CD8-positive, alpha-beta memory T cell (primary cell): ENCODE measurements at regions not wholly inside any gene's neighbourhood (a gene's known extent, or its start where the extent isn't known, plus 50 kb on each side); places are given as distances from the start of the nearest gene placed in this dataset.
A peak's percentile ranks its signal among the peaks of the same experiment; 100 is the strongest.

Source experiments
- CTCF ChIA-PET: fragments of 350-600 bp; sonication (Branson Sonifier 250); formaldehyde crosslinking; loops from one replicate; lab custom pipeline; 2021; ENCODE audit warnings: antibody characterized with exemption; lab: Charles Lee
- POLR2A ChIA-PET: fragments of 350-600 bp; sonication (Branson Sonifier 250); formaldehyde crosslinking; loops from one replicate; lab custom pipeline; 2021; ENCODE audit warnings: antibody characterized with exemption; lab: Charles Lee
- DNase-seq, 5 donors: peaks; one replicate each; pipeline versions ENCODE4 v3.0.0 to v3.0.0-alpha.2; 2020 to 2022; ENCODE audit warnings: mixed read lengths in 1 of 5
- H3K27ac ChIP-seq: one replicate; pipeline ENCODE4 v1.7.0; 2013; ENCODE audit warnings: low read depth, mild to moderate bottlenecking, low read length, moderate library complexity
- H3K27me3 ChIP-seq: 2 replicates; pipeline ENCODE4 v1.7.0; 2013; ENCODE audit warnings: low read length, mild to moderate bottlenecking; ENCODE audit not compliant: insufficient read depth, poor library complexity, severe bottlenecking
- H3K36me3 ChIP-seq: 2 replicates; pipeline ENCODE4 v1.7.0; 2013; ENCODE audit warnings: mild to moderate bottlenecking, low read length, moderate library complexity; ENCODE audit not compliant: insufficient read depth
- H3K4me1 ChIP-seq: 2 replicates; pipeline ENCODE4 v1.7.0; 2013; ENCODE audit warnings: mild to moderate bottlenecking, low read length, moderate library complexity; ENCODE audit not compliant: insufficient read depth
- H3K4me3 ChIP-seq: 2 replicates; pipeline ENCODE4 v1.7.0; 2013; ENCODE audit warnings: mild to moderate bottlenecking, low read length
- H3K9me3 ChIP-seq: 2 replicates; pipeline ENCODE4 v1.7.0; 2013; ENCODE audit warnings: mild to moderate bottlenecking, low read length
- H3K27ac Mint-ChIP-seq, 8 donors: one replicate each; pipeline ENCODE4 v1.8.0; 2020 to 2021; ENCODE audit warnings: mixed read lengths in 8 of 8, mild to moderate bottlenecking in 6 of 8, inconsistent platforms in 3 of 8, moderate library complexity in 3 of 8
- H3K27me3 Mint-ChIP-seq, 2 donors: one replicate each; pipeline ENCODE4 v1.8.0; 2020 to 2021; ENCODE audit warnings: mixed read lengths in 2 of 2, mild to moderate bottlenecking in 1 of 2, moderate library complexity in 1 of 2
- H3K36me3 Mint-ChIP-seq, 3 donors: one replicate each; pipeline ENCODE4 v1.8.0; 2020 to 2021; ENCODE audit warnings: mixed read lengths in 3 of 3, inconsistent platforms in 1 of 3, mild to moderate bottlenecking in 1 of 3
- H3K4me1 Mint-ChIP-seq, 3 donors: one replicate each; pipeline ENCODE4 v1.8.0; 2020 to 2021; ENCODE audit warnings: mixed read lengths in 3 of 3, inconsistent platforms in 1 of 3, mild to moderate bottlenecking in 1 of 3
- H3K4me3 Mint-ChIP-seq, 7 donors: one replicate each; pipeline ENCODE4 v1.8.0; 2020 to 2021; ENCODE audit warnings: mixed read lengths in 7 of 7, mild to moderate bottlenecking in 6 of 7, moderate library complexity in 4 of 7, inconsistent platforms in 2 of 7
- H3K9me3 Mint-ChIP-seq, 5 donors: one replicate each; pipeline ENCODE4 v1.8.0; 2020 to 2022; ENCODE audit warnings: mixed read lengths in 5 of 5, mild to moderate bottlenecking in 3 of 5, moderate library complexity in 2 of 5, inconsistent platforms in 1 of 5

DNA sequence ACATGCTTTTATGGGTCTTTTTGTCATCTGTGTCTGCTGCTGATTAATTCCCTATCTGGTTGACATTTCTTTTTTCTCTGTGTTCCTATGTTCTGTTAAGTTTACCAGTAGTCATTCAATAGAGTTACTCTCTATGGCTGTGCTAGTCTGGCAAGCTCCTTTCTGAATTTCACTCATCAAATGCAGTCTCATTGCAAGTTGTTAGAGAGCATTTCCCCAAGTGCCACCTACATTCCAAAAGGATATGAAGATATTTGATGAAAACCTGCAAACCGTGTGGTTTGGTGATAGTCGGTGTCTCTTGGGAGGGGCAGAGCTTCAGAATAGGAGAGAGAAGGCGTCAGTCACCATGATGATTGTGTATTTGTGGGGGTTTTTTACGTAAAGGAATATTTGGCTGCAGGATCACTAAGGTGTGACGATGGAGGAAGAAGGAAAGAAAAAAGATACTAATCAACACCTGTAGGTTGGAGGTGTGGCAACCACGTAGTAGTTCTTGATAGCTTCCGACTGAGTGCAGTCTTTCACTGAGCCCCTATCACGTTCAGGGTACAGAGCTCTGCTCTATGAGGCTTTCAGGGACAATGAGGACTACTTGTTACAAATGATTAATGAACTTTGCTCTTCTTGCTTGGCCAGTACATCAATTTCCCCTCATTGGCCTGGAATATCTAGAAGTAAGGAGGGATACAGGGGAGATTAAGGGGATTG lies 73.1 kb upstream of the TNFAIP3 start:
- Histone ChIP-seq H3K9me3 (no peaks in the 10 kb centered on the region), H3K4me3 (no peak overlapping the region), H3K36me3 (no peaks in the 10 kb centered on the region), H3K4me1 (peaks cover 41% of the 10 kb centered on the region), H3K27me3 (no peaks in the 10 kb centered on the region), H3K27ac (no peak overlapping the region)
- Mint-ChIP-seq H3K27ac (peak overlapping the region in 7 of 8 donors; percentile 2 to 88 (median 56)), H3K9me3 (no peaks in the 10 kb centered on the region), H3K4me3 (peak overlapping the region in 1 of 7 donors; percentile 3), H3K36me3 (no peaks in the 10 kb centered on the region), H3K4me1 (peaks cover 45 to 79% (median 64%) of the 10 kb centered on the region in 3 donors), H3K27me3 (no peaks in the 10 kb centered on the region)
- no peak for DNase-seq
- CTCF ChIA-PET, result interaction anchor here (1.0 to 1.6 kb wide), 4 partner anchors 73 to 86 kb away, joined by 3 to 7 read pairs (median 3); partner anchors contain the start of gene TNFAIP3
- POLR2A ChIA-PET, result interaction anchor here (0.6 kb wide), 1 partner anchor 9 kb away, joined by 3 read pairs; no protein-coding TSS in a partner anchor

- Histone ChIP-seq H3K4me1 (peaks cover 48% of the 10 kb centered on the region), H3K36me3 (no peaks in the 10 kb centered on the region), H3K27ac (peak overlapping the region; percentile 43), H3K27me3 (no peaks in the 10 kb centered on the region), H3K9me3 (no peaks in the 10 kb centered on the region), H3K4me3 (peak overlapping the region; percentile 6)
- H3K4me1 Mint-ChIP-seq, result peaks cover 51 to 82% (median 70%) of the 10 kb centered on the region in 3 donors
- no peak for DNase-seq
- ChIA-PET POLR2A (no interaction called here), CTCF (interaction anchor here (0.9 to 1.6 kb wide), 5 partner anchors 16 to 86 kb away, joined by 3 to 7 read pairs (median 3); partner anchors contain the start of gene TNFAIP3)
- no peaks in the 10 kb centered on the region for H3K9me3 Mint-ChIP-seq
- H3K4me3 Mint-ChIP-seq, result peak overlapping the region in 3 of 7 donors; percentile 2 to 69 (median 14)
- H3K27me3 Mint-ChIP-seq, result no peaks in the 10 kb centered on the region
- no peaks in the 10 kb centered on the region for H3K36me3 Mint-ChIP-seq
- H3K27ac Mint-ChIP-seq, result peak overlapping the region; percentile 2 to 88 (median 50)
These were observed 72.4 kb upstream of the TNFAIP3 start for GRCh38 chr6:137794516-137795201.

- Histone ChIP-seq H3K27me3 (no peaks in the 10 kb centered on the region), H3K4me3 (no peak overlapping the region), H3K36me3 (no peaks in the 10 kb centered on the region), H3K4me1 (peaks cover 48% of the 10 kb centered on the region), H3K9me3 (no peaks in the 10 kb centered on the region), H3K27ac (peak overlapping the region; percentile 43)
- Mint-ChIP-seq H3K9me3 (no peaks in the 10 kb centered on the region), H3K27ac (peak overlapping the region in 7 of 8 donors; percentile 1 to 72 (median 43)), H3K4me3 (no peak overlapping the region), H3K27me3 (no peaks in the 10 kb centered on the region), H3K4me1 (peaks cover 56 to 82% (median 70%) of the 10 kb centered on the region in 3 donors), H3K36me3 (no peaks in the 10 kb centered on the region)
- DNase-seq, result no peak
- CTCF ChIA-PET, result interaction anchor here (0.9 to 1.7 kb wide), 3 partner anchors 16 to 82 kb away, joined by 3 read pairs; no protein-coding TSS in a partner anchor
- POLR2A ChIA-PET, result no interaction called here
These were observed 71.6 kb upstream of the TNFAIP3 start for GRCh38 chr6:137795501-137795900.

GRCh38 chr6:137798261-137798660 lies 68.8 kb upstream of the TNFAIP3 start:
- Mint-ChIP-seq H3K27ac (peak overlapping the region in 6 of 8 donors; percentile 27 to 84 (median 64)), H3K36me3 (no peaks in the 10 kb centered on the region), H3K4me1 (peaks cover 47 to 68% (median 54%) of the 10 kb centered on the region in 3 donors), H3K4me3 (no peak overlapping the region), H3K9me3 (no peaks in the 10 kb centered on the region), H3K27me3 (no peaks in the 10 kb centered on the region)
- H3K27me3 ChIP-seq, result no peaks in the 10 kb centered on the region
- CTCF ChIA-PET, result interaction anchor here (1.0 to 6.4 kb wide), 15 partner anchors 7 to 147 kb away, joined by 3 to 64 read pairs (median 8); partner anchors contain the start of gene TNFAIP3
- H3K9me3 ChIP-seq, result no peaks in the 10 kb centered on the region
- no peaks in the 10 kb centered on the region for H3K36me3 ChIP-seq
- H3K4me1 ChIP-seq, result peaks cover 38% of the 10 kb centered on the region
- no peak for DNase-seq
- H3K27ac ChIP-seq, result no peak overlapping the region
- POLR2A ChIA-PET, result interaction anchor here (1.4 to 3.0 kb wide), 2 partner anchors 69 to 82 kb away, joined by 3 to 25 read pairs; partner anchors contain the start of gene TNFAIP3
- H3K4me3 ChIP-seq, result no peak overlapping the region

- peak in 2 of 5 donors; percentile 39 to 49 for DNase-seq
- Mint-ChIP-seq H3K36me3 (no peaks in the 10 kb centered on the region), H3K9me3 (peaks cover 0 to 1% (median 0%) of the 10 kb centered on the region in 5 donors), H3K27ac (peak overlapping the region in 7 of 8 donors; percentile 5 to 91 (median 82)), H3K4me1 (peaks cover 44 to 64% (median 52%) of the 10 kb centered on the region in 3 donors), H3K27me3 (no peaks in the 10 kb centered on the region), H3K4me3 (peak overlapping the region in 1 of 7 donors; percentile 54)
- H3K27me3 ChIP-seq, result no peaks in the 10 kb centered on the region
- no peak overlapping the region for H3K27ac ChIP-seq
- no peaks in the 10 kb centered on the region for H3K9me3 ChIP-seq
- H3K4me1 ChIP-seq, result peaks cover 38% of the 10 kb centered on the region
- H3K4me3 ChIP-seq, result no peak overlapping the region
- no peaks in the 10 kb centered on the region for H3K36me3 ChIP-seq
- ChIA-PET CTCF (interaction anchor here (0.9 to 6.4 kb wide), 30 partner anchors 8 to 705 kb away, joined by 3 to 64 read pairs (median 5); partner anchors contain the start of gene TNFAIP3), POLR2A (interaction anchor here (1.4 to 3.0 kb wide), 3 partner anchors 69 to 177 kb away, joined by 3 to 25 read pairs (median 4); partner anchors contain the start of gene TNFAIP3)
These were observed 68.2 kb upstream of the TNFAIP3 start for GRCh38 chr6:137798846-137799245.

- Histone ChIP-seq H3K27ac (no peak overlapping the region), H3K27me3 (no peaks in the 10 kb centered on the region), H3K36me3 (no peaks in the 10 kb centered on the region), H3K9me3 (no peaks in the 10 kb centered on the region), H3K4me1 (peaks cover 38% of the 10 kb centered on the region), H3K4me3 (no peak overlapping the region)
- Mint-ChIP-seq H3K4me3 (peak overlapping the region in 1 of 7 donors; percentile 30), H3K27me3 (no peaks in the 10 kb centered on the region), H3K27ac (peak overlapping the region in 7 of 8 donors; percentile 21 to 91 (median 82)), H3K4me1 (peaks cover 32 to 57% (median 39%) of the 10 kb centered on the region in 3 donors), H3K36me3 (no peaks in the 10 kb centered on the region), H3K9me3 (peaks cover 0 to 1% (median 0%) of the 10 kb centered on the region in 5 donors)
- POLR2A ChIA-PET, result interaction anchor here (0.6 to 3.0 kb wide), 4 partner anchors 67 to 175 kb away, joined by 3 to 25 read pairs (median 4); partner anchors contain the start of gene TNFAIP3
- CTCF ChIA-PET, result interaction anchor here (0.7 to 6.4 kb wide), 31 partner anchors 9 to 177 kb away, joined by 3 to 64 read pairs (median 4); partner anchors contain the start of gene TNFAIP3
- DNase-seq, result peak; percentile 44 to 82 (median 73)
These were observed 67.0 kb upstream of the TNFAIP3 start for GRCh38 chr6:137799950-137800568.

DNA sequence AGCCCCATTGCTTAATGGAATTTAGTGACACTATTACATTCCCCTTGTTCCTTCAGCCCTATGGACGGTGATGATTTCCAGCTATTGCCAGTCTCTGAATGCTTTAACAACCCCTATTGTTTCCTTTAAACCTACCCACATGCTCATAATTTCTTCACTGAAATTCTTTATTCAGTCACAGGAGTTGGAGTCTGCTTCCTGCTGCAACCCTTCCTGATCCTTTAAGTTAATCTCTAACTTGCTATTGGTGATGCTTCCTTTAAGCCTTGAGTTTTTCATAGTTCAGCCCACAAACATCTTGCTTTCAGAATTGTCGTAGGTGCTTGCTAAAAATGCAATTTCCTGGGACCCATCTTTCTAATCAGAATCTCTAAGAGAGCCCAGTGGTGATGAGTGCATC lies 66.3 kb upstream of the TNFAIP3 start:
- POLR2A ChIA-PET, result interaction anchor here (3.0 kb wide), 1 partner anchor 67 kb away, joined by 25 read pairs; the partner anchor contains the start of gene TNFAIP3
- Mint-ChIP-seq H3K4me3 (no peak overlapping the region), H3K27ac (peak overlapping the region in 5 of 8 donors; percentile 77 to 91 (median 87))

More for the DNA sequence above, 66.3 kb upstream of the TNFAIP3 start:
- CTCF ChIA-PET, result interaction anchor here (1.4 to 6.4 kb wide), 5 partner anchors 65 to 139 kb away, joined by 3 to 64 read pairs (median 4); partner anchors contain the start of gene TNFAIP3
- no peak for DNase-seq
- H3K27me3 Mint-ChIP-seq, result no peaks in the 10 kb centered on the region
- Histone ChIP-seq H3K4me1 (peaks cover 37% of the 10 kb centered on the region), H3K4me3 (no peak overlapping the region), H3K9me3 (no peaks in the 10 kb centered on the region), H3K27ac (no peak overlapping the region), H3K36me3 (no peaks in the 10 kb centered on the region), H3K27me3 (no peaks in the 10 kb centered on the region)
- H3K4me1 Mint-ChIP-seq, result peaks cover 25 to 50% (median 32%) of the 10 kb centered on the region in 3 donors
- H3K9me3 Mint-ChIP-seq, result peaks cover 0 to 1% (median 0%) of the 10 kb centered on the region in 5 donors
- H3K36me3 Mint-ChIP-seq, result no peaks in the 10 kb centered on the region
